ENCODE measurements at regions not wholly inside any gene's neighbourhood (a gene's known extent, or its start where the extent isn't known, plus 50 kb on each side); places are given as distances from the start of the nearest gene placed in this dataset.

GRCh38 chr9:26244661-26245451 is 566.6 kb upstream of the TUSC1 start:
- TF ChIP-seq, protein P1, sequence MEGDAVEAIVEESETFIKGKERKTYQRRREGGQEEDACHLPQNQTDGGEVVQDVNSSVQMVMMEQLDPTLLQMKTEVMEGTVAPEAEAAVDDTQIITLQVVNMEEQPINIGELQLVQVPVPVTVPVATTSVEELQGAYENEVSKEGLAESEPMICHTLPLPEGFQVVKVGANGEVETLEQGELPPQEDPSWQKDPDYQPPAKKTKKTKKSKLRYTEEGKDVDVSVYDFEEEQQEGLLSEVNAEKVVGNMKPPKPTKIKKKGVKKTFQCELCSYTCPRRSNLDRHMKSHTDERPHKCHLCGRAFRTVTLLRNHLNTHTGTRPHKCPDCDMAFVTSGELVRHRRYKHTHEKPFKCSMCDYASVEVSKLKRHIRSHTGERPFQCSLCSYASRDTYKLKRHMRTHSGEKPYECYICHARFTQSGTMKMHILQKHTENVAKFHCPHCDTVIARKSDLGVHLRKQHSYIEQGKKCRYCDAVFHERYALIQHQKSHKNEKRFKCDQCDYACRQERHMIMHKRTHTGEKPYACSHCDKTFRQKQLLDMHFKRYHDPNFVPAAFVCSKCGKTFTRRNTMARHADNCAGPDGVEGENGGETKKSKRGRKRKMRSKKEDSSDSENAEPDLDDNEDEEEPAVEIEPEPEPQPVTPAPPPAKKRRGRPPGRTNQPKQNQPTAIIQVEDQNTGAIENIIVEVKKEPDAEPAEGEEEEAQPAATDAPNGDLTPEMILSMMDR (IDR thresholded peaks at IDR 0.05; ENCODE audit: low read depth, low read length), result no peak
- TF ChIP-seq, protein P2, sequence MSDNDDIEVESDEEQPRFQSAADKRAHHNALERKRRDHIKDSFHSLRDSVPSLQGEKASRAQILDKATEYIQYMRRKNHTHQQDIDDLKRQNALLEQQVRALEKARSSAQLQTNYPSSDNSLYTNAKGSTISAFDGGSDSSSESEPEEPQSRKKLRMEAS (IDR thresholded peaks at IDR 0.05; ENCODE audit: low read depth, low read length), result no peak
- no peak for TF ChIP-seq POLR2A (IDR thresholded peaks at IDR 0.05; ENCODE audit: extremely low read depth, insufficient read length)
- no peak for TF ChIP-seq MYC (IDR thresholded peaks at IDR 0.05; ENCODE audit: low read depth, low read length)
- H3K4me3 ChIP-seq (ENCODE audit: low read depth, low read length), result no peak overlapping the region
- DNase-seq (ENCODE audit: low read depth), result no peak

DNA sequence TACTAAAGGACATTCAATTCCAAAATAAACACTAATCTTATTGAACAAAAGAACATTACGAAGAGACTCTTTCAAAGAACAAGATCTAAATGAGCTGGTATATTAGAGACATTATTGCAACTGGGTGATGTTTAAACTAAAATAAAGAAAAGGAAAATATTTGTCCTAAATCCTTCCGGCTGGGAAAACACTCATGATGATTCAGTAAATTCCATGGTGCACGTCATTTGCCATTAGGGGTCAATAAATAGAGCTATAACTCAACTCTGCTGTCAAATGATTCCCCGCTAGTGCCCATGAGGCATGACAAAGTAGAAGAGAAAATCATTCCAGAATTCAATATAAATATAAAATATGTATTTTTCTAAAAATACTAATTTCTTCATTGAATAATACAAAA is 565.5 kb upstream of the TUSC1 start:
- no peak for TF ChIP-seq POLR2A (IDR thresholded peaks at IDR 0.05; ENCODE audit: extremely low read depth, insufficient read length)
- TF ChIP-seq, protein P2 (IDR thresholded peaks at IDR 0.05; ENCODE audit: low read depth, low read length), result no peak
- TF ChIP-seq, protein P1 (IDR thresholded peaks at IDR 0.05; ENCODE audit: low read depth, low read length), result no peak
- DNase-seq (ENCODE audit: low read depth), result no peak
- no peak overlapping the region for H3K4me3 ChIP-seq (ENCODE audit: low read depth, low read length)

DNA sequence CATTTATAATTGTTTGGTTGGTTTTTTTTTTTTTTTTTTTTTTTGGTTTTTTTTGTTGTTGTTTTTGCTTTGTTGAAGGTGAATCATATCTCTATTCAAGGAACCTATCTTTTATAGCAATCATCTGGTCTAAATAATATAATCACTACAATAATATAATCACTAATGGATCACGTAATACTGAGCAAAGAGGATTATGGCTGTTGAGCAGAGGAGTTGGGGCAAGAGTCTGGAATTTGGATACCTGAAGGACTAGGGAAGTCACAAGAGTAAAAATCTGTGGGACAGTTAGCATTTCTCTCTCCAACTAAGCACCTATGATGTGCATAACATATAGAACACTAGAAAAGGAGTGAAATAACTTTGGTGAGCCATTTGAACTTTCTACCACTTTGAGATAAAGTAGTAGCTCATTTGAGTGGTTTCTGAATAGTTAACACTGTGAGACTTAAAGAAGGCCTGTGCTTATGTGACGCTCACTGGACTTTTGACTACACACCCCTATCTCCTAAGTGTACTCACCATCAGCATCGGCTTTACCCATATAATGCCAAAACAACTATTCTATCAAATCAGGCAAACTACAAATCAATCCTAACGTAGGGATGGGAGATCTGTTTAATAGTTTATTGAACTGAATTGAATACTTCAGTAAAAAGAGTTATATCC is 564.9 kb upstream of the TUSC1 start:
- no peak for DNase-seq (ENCODE audit: low read depth)
- TF ChIP-seq, protein P1 (IDR thresholded peaks at IDR 0.05; ENCODE audit: low read depth, low read length), result no peak
- TF ChIP-seq MYC (IDR thresholded peaks at IDR 0.05; ENCODE audit: low read depth, low read length) (no peak), POLR2A (IDR thresholded peaks at IDR 0.05; ENCODE audit: extremely low read depth, insufficient read length) (no peak)
- TF ChIP-seq, protein P2 (IDR thresholded peaks at IDR 0.05; ENCODE audit: low read depth, low read length), result no peak
- H3K4me3 ChIP-seq (ENCODE audit: low read depth, low read length), result no peak overlapping the region

DNA sequence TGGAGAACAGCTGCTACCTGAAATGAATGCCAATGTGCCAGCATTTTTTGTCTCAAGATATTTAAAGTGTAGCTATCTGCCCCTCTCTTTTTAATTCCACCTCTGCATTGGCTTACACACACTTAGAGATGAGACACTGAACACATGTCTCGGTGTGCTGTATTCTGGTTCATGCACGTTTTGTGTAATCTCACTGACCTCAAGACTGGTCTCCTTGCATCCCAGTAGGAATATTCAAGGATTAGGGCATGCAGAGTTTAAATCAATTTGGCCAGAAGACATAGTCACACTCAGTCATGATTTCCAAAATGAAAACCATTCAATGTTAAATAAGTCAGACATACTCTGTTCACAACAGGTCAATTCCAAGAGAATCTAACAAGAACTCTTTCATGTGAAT is 561.8 kb upstream of the TUSC1 start:
- H3K4me3 ChIP-seq (ENCODE audit: low read depth, low read length), result no peak overlapping the region
- TF ChIP-seq, protein P1 (IDR thresholded peaks at IDR 0.05; ENCODE audit: low read depth, low read length), result no peak
- no peak for TF ChIP-seq POLR2A (IDR thresholded peaks at IDR 0.05; ENCODE audit: extremely low read depth, insufficient read length)
- no peak for TF ChIP-seq MYC (IDR thresholded peaks at IDR 0.05; ENCODE audit: low read depth, low read length)
- TF ChIP-seq, protein P2 (IDR thresholded peaks at IDR 0.05; ENCODE audit: low read depth, low read length), result no peak
- no peak for DNase-seq (ENCODE audit: low read depth)

DNA sequence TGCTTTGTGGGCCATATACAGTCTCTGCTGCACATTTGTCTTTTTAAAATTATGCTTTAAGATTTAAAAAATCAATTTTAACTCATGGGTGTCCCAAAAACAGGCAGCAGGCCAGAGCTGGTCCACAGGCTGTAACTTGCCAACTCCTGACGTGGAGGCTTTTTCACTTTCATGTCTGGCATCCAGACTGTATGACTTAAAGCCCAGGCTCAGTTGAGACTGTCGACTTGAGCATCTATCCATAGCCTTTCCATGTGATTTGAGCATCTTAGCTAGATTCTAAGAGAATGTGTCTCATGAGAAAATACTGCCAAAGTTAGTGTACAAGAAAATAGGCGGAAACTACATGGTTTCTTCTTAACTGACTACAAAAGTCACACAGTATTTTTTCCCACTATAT is 559.0 kb upstream of the TUSC1 start:
- H3K4me3 ChIP-seq (ENCODE audit: low read depth, low read length), result no peak overlapping the region
- no peak for DNase-seq (ENCODE audit: low read depth)
- TF ChIP-seq, protein P2 (IDR thresholded peaks at IDR 0.05; ENCODE audit: low read depth, low read length), result no peak
- TF ChIP-seq, protein P1 (IDR thresholded peaks at IDR 0.05; ENCODE audit: low read depth, low read length), result no peak
- TF ChIP-seq POLR2A (IDR thresholded peaks at IDR 0.05; ENCODE audit: extremely low read depth, insufficient read length) (no peak), MYC (IDR thresholded peaks at IDR 0.05; ENCODE audit: low read depth, low read length) (no peak)
